ENCODE measurements at regions not wholly inside any gene's neighbourhood (a gene's known extent, or its start where the extent isn't known, plus 50 kb on each side); places are given as distances from the start of the nearest gene placed in this dataset.

DNA sequence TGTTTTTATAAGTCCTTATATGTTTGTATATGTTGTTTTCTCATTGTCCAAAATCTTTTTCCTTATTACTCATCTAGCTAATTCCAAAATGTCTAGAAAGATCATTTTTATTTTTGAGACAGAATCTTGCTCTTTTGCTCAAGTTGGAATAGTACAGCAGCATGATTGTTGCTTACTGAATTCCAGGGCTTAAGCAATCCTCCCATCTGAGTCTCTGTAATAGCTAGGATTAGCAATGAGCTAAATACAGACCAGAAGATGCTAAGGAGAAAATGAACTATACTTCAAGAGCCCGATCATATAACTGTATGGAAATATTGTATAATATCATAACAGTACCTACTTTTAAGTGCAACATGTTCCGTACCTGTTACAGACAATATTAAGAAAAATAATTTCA lies 1027.0 kb downstream of the STIM2 start:
- no peak overlapping the region for H3K4me3 Mint-ChIP-seq
- Histone ChIP-seq H3K4me1 (ENCODE audit: insufficient read depth, low read length) (no peaks in the 10 kb centered on the region), H3K27ac (ENCODE audit: low read depth in 1 of 2, low read length in 2 of 2) (no peak overlapping the region), H3K36me3 (ENCODE audit: insufficient read depth, low read length) (no peaks in the 10 kb centered on the region), H3K27me3 (ENCODE audit: control insufficient read depth in 1 of 2, insufficient read depth in 2 of 2, low read length in 2 of 2) (no peaks in the 10 kb centered on the region), H3K4me3 (ENCODE audit: low read length) (no peak overlapping the region), H3K9me3 (ENCODE audit: control insufficient read depth in 1 of 2, insufficient read depth in 1 of 2, low read length in 2 of 2) (peaks cover 0 to 4% of the 10 kb centered on the region in 2 experiments)
- no peaks in the 10 kb centered on the region for H3K36me3 Mint-ChIP-seq (ENCODE audit: low read depth)
- no peaks in the 10 kb centered on the region for H3K27me3 Mint-ChIP-seq
- TF ChIP-seq, protein P1, sequence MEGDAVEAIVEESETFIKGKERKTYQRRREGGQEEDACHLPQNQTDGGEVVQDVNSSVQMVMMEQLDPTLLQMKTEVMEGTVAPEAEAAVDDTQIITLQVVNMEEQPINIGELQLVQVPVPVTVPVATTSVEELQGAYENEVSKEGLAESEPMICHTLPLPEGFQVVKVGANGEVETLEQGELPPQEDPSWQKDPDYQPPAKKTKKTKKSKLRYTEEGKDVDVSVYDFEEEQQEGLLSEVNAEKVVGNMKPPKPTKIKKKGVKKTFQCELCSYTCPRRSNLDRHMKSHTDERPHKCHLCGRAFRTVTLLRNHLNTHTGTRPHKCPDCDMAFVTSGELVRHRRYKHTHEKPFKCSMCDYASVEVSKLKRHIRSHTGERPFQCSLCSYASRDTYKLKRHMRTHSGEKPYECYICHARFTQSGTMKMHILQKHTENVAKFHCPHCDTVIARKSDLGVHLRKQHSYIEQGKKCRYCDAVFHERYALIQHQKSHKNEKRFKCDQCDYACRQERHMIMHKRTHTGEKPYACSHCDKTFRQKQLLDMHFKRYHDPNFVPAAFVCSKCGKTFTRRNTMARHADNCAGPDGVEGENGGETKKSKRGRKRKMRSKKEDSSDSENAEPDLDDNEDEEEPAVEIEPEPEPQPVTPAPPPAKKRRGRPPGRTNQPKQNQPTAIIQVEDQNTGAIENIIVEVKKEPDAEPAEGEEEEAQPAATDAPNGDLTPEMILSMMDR (IDR thresholded peaks at IDR 0.05) = no peak
- H3K9me3 Mint-ChIP-seq = no peaks in the 10 kb centered on the region
- no peak for ATAC-seq (ENCODE audit: poor library complexity)
- DNase-seq = no peak
- H3K27ac Mint-ChIP-seq = no peak overlapping the region
- ChIA-PET CTCF (no interaction called here), POLR2A (no interaction called here)
- intact Hi-C loops (cut with DNase I, micrococcal nuclease) = no loop called here
- no peaks in the 10 kb centered on the region for H3K4me1 Mint-ChIP-seq (ENCODE audit: low read depth)

DNA sequence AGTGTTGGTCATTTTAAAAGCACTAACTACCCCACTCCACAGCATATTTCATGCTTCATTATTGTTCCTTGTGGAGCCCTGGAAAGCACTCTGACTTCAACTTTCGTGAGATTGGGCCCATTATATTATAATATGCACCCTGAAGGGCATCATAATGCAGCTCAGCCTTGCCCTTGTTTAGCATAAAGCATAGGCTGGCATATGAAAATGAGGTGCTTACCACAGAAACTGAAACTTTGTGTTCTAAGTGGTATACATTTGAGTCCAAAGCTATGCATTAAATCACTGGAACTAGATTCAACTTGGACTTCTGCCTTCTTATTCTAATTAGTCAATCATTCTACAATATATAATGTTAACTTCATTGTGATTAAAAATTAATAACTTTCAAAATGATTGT lies 1027.9 kb downstream of the STIM2 start:
- Histone ChIP-seq H3K9me3 (ENCODE audit: control insufficient read depth in 1 of 2, insufficient read depth in 1 of 2, low read length in 2 of 2) (peaks cover 0 to 4% of the 10 kb centered on the region in 2 experiments), H3K4me3 (ENCODE audit: low read length) (no peak overlapping the region), H3K27ac (ENCODE audit: low read depth in 1 of 2, low read length in 2 of 2) (no peak overlapping the region), H3K4me1 (ENCODE audit: insufficient read depth, low read length) (no peaks in the 10 kb centered on the region), H3K36me3 (ENCODE audit: insufficient read depth, low read length) (no peaks in the 10 kb centered on the region), H3K27me3 (ENCODE audit: control insufficient read depth in 1 of 2, insufficient read depth in 2 of 2, low read length in 2 of 2) (no peaks in the 10 kb centered on the region)
- ATAC-seq (ENCODE audit: poor library complexity) (no peak), DNase-seq (no peak)
- intact Hi-C loops (cut with DNase I, micrococcal nuclease) = no loop called here
- no peak overlapping the region for H3K4me3 Mint-ChIP-seq
- no peaks in the 10 kb centered on the region for H3K27me3 Mint-ChIP-seq
- ChIA-PET POLR2A (no interaction called here), CTCF (no interaction called here)
- no peak overlapping the region for H3K27ac Mint-ChIP-seq
- H3K36me3 Mint-ChIP-seq (ENCODE audit: low read depth) = no peaks in the 10 kb centered on the region
- H3K4me1 Mint-ChIP-seq (ENCODE audit: low read depth) = no peaks in the 10 kb centered on the region
- no peaks in the 10 kb centered on the region for H3K9me3 Mint-ChIP-seq
- TF ChIP-seq, protein P1 (IDR thresholded peaks at IDR 0.05) = no peak

DNA sequence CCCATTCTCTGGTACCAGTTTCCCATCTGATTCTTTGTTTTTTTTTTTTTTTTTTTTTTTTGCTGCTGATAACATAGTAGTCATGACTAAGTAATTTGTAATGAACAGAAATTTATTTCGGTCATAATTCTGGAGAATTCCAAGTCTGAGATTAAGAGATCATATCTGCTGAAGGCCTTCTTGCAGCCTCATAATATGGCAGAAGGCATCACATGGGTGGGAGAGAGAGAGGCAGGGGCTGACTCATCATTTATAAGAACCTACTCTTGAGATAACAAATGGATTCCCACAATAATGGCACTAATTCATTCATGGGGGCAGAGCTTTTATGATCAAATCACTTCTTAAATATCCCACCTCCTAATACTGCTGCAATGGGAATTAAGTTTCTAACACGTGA lies 1034.3 kb downstream of the STIM2 start:
- DNase-seq (no peak), ATAC-seq (ENCODE audit: poor library complexity) (no peak)
- Histone ChIP-seq H3K9me3 (ENCODE audit: control insufficient read depth in 1 of 2, insufficient read depth in 1 of 2, low read length in 2 of 2) (peaks cover 0 to 4% of the 10 kb centered on the region in 2 experiments), H3K4me1 (ENCODE audit: insufficient read depth, low read length) (no peaks in the 10 kb centered on the region), H3K27ac (ENCODE audit: low read depth in 1 of 2, low read length in 2 of 2) (no peak overlapping the region), H3K4me3 (ENCODE audit: low read length) (no peak overlapping the region), H3K27me3 (ENCODE audit: control insufficient read depth in 1 of 2, insufficient read depth in 2 of 2, low read length in 2 of 2) (no peaks in the 10 kb centered on the region), H3K36me3 (ENCODE audit: insufficient read depth, low read length) (no peaks in the 10 kb centered on the region)
- Mint-ChIP-seq H3K27me3 (no peaks in the 10 kb centered on the region), H3K36me3 (ENCODE audit: low read depth) (no peaks in the 10 kb centered on the region), H3K9me3 (peaks cover 7% of the 10 kb centered on the region), H3K4me3 (no peak overlapping the region), H3K4me1 (ENCODE audit: low read depth) (no peaks in the 10 kb centered on the region), H3K27ac (no peak overlapping the region)
- TF ChIP-seq, protein P1 (IDR thresholded peaks at IDR 0.05) = no peak
- POLR2A ChIA-PET = no interaction called here
- CTCF ChIA-PET = no interaction called here
- intact Hi-C loops (cut with DNase I, micrococcal nuclease) = no loop called here

Measured in CD4-positive, alpha-beta T cell (primary cell).